Tibial nerve (tissue), 4 donors: ENCODE measurements at regions not wholly inside any gene's neighbourhood (a gene's known extent, or its start where the extent isn't known, plus 50 kb on each side); places are given as distances from the start of the nearest gene placed in this dataset.
"Not testable (repeated sequence)": the region's sequence is repeated elsewhere in the genome, so short reads cannot be mapped to it uniquely, and the experiment has no call there.

ENCODE experiments used
- EP300 ChIP-seq, 2 donors: sonication (generic); formaldehyde crosslinking; IDR thresholded peaks; one replicate each; pipeline ENCODE4 v1.6.1; 2017; ENCODE audit warnings: antibody characterized with exemption in 2 of 2, mild to moderate bottlenecking in 1 of 2
- TF ChIP-seq, protein P1 (sequence below), 5 experiments: fragments of 200-600 bp in 3 of 5; fragments of 450-650 bp in 2 of 5; sonication (generic) in 3 of 5; IDR thresholded peaks; one replicate each; pipeline ENCODE4 v1.5.1; 2016 to 2019; ENCODE audit warnings: antibody characterized with exemption in 5 of 5, mild to moderate bottlenecking in 3 of 5, moderate library complexity in 2 of 5

DNA sequence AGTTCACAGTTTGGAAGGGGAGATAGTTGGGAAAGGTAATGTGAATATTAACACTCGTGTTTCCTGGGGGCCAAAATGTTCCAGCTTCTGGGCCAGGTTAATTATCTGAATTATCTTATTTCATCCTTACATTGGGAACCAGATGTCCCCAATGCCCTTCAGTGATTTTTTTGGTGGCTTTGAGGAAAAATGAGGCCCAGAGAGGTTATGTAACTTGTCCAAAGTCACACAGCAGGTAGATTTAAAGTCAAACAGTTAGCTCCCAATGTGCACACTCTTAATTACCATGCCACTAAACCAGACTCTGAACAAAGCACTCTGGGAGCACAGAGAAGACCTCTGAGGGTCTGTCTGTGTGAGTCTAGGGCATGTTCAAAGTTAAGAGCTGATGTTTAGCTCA is 259.9 kb upstream of the PLGLB2 start:
- TF ChIP-seq EP300 (IDR thresholded peaks at IDR 0.05) = not testable (repeated sequence)
- TF ChIP-seq, protein P1, sequence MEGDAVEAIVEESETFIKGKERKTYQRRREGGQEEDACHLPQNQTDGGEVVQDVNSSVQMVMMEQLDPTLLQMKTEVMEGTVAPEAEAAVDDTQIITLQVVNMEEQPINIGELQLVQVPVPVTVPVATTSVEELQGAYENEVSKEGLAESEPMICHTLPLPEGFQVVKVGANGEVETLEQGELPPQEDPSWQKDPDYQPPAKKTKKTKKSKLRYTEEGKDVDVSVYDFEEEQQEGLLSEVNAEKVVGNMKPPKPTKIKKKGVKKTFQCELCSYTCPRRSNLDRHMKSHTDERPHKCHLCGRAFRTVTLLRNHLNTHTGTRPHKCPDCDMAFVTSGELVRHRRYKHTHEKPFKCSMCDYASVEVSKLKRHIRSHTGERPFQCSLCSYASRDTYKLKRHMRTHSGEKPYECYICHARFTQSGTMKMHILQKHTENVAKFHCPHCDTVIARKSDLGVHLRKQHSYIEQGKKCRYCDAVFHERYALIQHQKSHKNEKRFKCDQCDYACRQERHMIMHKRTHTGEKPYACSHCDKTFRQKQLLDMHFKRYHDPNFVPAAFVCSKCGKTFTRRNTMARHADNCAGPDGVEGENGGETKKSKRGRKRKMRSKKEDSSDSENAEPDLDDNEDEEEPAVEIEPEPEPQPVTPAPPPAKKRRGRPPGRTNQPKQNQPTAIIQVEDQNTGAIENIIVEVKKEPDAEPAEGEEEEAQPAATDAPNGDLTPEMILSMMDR (IDR thresholded peaks at IDR 0.05) = not testable (repeated sequence)
